BLaER1 treated with 17β-estradiol and CSF1 and Interleukin-3, amounts not matched to agents 10 nM and 100 nM (cell line): ENCODE measurements at regions not wholly inside any gene's neighbourhood (a gene's known extent, or its start where the extent isn't known, plus 50 kb on each side); places are given as distances from the start of the nearest gene placed in this dataset.
A peak's percentile ranks its signal among the peaks of the same experiment; 100 is the strongest.

Source experiments
- H3K27ac ChIP-seq, 11 experiments: shearing (Covaris generic); formaldehyde crosslinking; 2 replicates each; pipeline ENCODE4 v1.8.1; 2022
- H3K27me3 ChIP-seq, 11 experiments: shearing (Covaris generic); formaldehyde crosslinking; 2 replicates each; pipeline ENCODE4 v1.8.1; 2022
- H3K36me3 ChIP-seq, 11 experiments: shearing (Covaris generic); formaldehyde crosslinking; 2 replicates each; pipeline ENCODE4 v1.8.1; 2022
- H3K4me1 ChIP-seq, 10 experiments: shearing (Covaris generic); formaldehyde crosslinking; 2 replicates each; pipeline ENCODE4 v1.8.1; 2022
- H3K4me2 ChIP-seq, 11 experiments: shearing (Covaris generic); formaldehyde crosslinking; 2 replicates each; pipeline ENCODE4 v1.8.1; 2022
- H3K4me3 ChIP-seq, 10 experiments: shearing (Covaris generic); formaldehyde crosslinking; 2 replicates each; pipeline ENCODE4 v1.8.1; 2022
- H3K9ac ChIP-seq, 11 experiments: shearing (Covaris generic); formaldehyde crosslinking; 2 replicates each; pipeline ENCODE4 v1.8.1; 2022
- H3K9me3 ChIP-seq, 11 experiments: shearing (Covaris generic); formaldehyde crosslinking; replicated peaks in 1 of 11; 2 replicates each; pipeline ENCODE4 v1.8.1; 2022
- H4K20me1 ChIP-seq, 11 experiments: shearing (Covaris generic); formaldehyde crosslinking; 2 replicates each; pipeline ENCODE4 v1.8.1; 2022
- Cebpa-rat ChIP-seq, 11 experiments: shearing (Covaris generic); IDR thresholded peaks; 2 replicates each; pipeline ENCODE4 v1.8.1; 2022

GRCh38 chrX:109270580-109271484 is 211.1 kb downstream of the GUCY2F start:
- no peak overlapping the region for H3K27ac ChIP-seq
- H3K4me2 ChIP-seq, result peak overlapping the region in 4 of 11 experiments; percentile 12 to 25 (median 20); a peak in 6 of 22 replicates
- peaks cover 0 to 8% (median 4%) of the 10 kb centered on the region in 10 experiments; a peak in 8 of 20 replicates for H3K4me1 ChIP-seq
- H3K36me3 ChIP-seq, result no peaks in the 10 kb centered on the region
- H3K27me3 ChIP-seq, result peaks cover 58 to 100% (median 96%) of the 10 kb centered on the region in 11 experiments
- H3K4me3 ChIP-seq, result no peak overlapping the region
- TF ChIP-seq Cebpa-rat (IDR thresholded peaks at IDR 0.05), result no peak
- H3K9ac ChIP-seq, result no peak overlapping the region
- no peaks in the 10 kb centered on the region for H3K9me3 ChIP-seq
- peaks cover 0 to 16% (median 0%) of the 10 kb centered on the region in 11 experiments; a peak in 5 of 22 replicates for H4K20me1 ChIP-seq

DNA sequence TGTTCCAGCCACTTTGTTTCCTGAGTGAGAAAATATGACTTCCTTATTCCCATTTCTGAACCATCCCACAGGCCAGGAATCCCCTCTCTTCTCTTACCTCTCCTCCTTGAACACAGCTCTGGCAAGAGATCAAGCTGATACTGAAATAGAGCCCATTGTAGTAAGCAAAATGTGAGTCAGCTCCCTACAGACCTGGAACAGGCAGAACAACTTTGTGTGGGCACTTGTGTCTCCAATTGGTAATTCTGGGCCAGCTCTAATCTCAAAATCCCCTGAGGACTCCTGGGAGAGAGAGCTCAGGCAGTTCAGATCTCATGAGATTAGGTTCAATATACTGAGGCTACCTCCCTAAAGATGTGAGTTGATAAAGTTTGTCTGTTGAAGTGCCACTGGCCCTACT is 213.5 kb downstream of the GUCY2F start:
- Histone ChIP-seq H3K36me3 (no peaks in the 10 kb centered on the region), H3K4me1 (peaks cover 0 to 8% (median 4%) of the 10 kb centered on the region in 10 experiments; a peak in 8 of 20 replicates), H3K27ac (no peak overlapping the region), H3K9me3 (peaks cover 0 to 16% (median 5%) of the 10 kb centered on the region in 11 experiments; a peak in 10 of 22 replicates), H3K27me3 (peaks cover 35 to 100% (median 85%) of the 10 kb centered on the region in 11 experiments), H3K4me2 (no peak overlapping the region), H3K9ac (no peak overlapping the region), H4K20me1 (peaks cover 0 to 16% (median 0%) of the 10 kb centered on the region in 11 experiments; a peak in 2 of 22 replicates), H3K4me3 (no peak overlapping the region)
- no peak for TF ChIP-seq Cebpa-rat (IDR thresholded peaks at IDR 0.05)

DNA sequence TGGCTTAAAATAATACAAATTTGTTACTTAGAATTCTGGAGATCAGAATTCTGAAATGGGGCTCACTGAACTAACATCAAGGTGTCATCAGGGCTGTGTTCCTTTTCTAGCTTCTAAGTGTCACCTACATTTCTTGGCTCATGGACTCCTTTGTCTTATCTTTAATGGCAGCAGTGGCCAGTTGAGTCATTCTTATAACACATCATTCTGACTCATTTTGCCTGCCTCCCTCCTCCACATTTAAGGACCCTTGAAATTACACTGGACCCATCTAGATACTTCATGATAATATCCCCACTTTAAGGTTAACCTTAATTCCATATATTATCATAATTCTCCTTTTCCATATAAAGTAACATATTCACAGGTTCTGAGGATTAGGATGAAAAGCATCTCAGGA is 215.9 kb downstream of the GUCY2F start:
- Histone ChIP-seq H3K27ac (no peak overlapping the region), H3K9ac (no peak overlapping the region), H4K20me1 (peaks cover 0 to 10% (median 0%) of the 10 kb centered on the region in 11 experiments; a peak in 1 of 22 replicates), H3K36me3 (no peaks in the 10 kb centered on the region), H3K4me2 (no peak overlapping the region), H3K4me1 (peaks cover 0 to 8% (median 1%) of the 10 kb centered on the region in 10 experiments; a peak in 8 of 20 replicates), H3K4me3 (no peak overlapping the region), H3K27me3 (peaks cover 17 to 99% (median 77%) of the 10 kb centered on the region in 11 experiments; a peak in 21 of 22 replicates), H3K9me3 (peaks cover 0 to 28% (median 8%) of the 10 kb centered on the region in 11 experiments; a peak in 10 of 22 replicates)
- no peak for TF ChIP-seq Cebpa-rat (IDR thresholded peaks at IDR 0.05)

DNA sequence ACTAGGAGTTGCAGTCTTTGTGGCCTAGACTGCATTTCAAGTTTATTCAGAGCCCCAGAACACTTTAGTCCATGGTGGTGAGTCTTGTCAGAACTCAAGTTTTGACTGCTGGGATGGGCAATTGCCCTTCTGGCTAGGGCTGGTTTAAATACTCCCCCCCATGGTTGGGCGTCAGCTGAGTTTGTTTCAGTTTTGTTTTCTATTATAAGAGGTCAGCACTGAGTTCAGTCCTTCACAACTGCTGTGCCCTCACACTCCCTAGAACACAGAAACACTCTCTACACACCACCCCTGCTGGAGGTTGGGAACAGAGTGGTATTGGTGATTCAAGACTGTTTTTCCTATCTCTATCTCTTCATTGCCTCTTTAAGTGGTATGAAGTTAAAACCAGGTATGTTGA is 217.0 kb downstream of the GUCY2F start:
- Histone ChIP-seq H4K20me1 (0 out of 22 replicates have a peak, but pooled peaks cover 0 to 1% (median 0%) of the 10 kb centered on the region in 11 experiments), H3K27me3 (peaks cover 21 to 95% (median 77%) of the 10 kb centered on the region in 11 experiments; a peak in 21 of 22 replicates), H3K4me1 (no peaks in the 10 kb centered on the region), H3K4me3 (no peak overlapping the region), H3K9ac (no peak overlapping the region), H3K9me3 (peaks cover 0 to 28% (median 8%) of the 10 kb centered on the region in 11 experiments; a peak in 10 of 22 replicates), H3K4me2 (no peak overlapping the region), H3K36me3 (no peaks in the 10 kb centered on the region), H3K27ac (no peak overlapping the region)
- no peak for TF ChIP-seq Cebpa-rat (IDR thresholded peaks at IDR 0.05)

GRCh38 chrX:109261279-109261678 is 220.6 kb downstream of the GUCY2F start:
- no peak overlapping the region for H3K4me3 ChIP-seq
- no peak overlapping the region for H3K4me2 ChIP-seq

GRCh38 chrX:109252789-109253188 is 229.1 kb downstream of the GUCY2F start:
- Histone ChIP-seq H3K4me1 (no peaks in the 10 kb centered on the region), H3K4me2 (no peak overlapping the region), H3K9me3 (peaks cover 24 to 53% (median 32%) of the 10 kb centered on the region in 11 experiments), H4K20me1 (no peaks in the 10 kb centered on the region), H3K9ac (no peak overlapping the region), H3K27me3 (peaks cover 6 to 62% (median 27%) of the 10 kb centered on the region in 11 experiments; a peak in 20 of 22 replicates), H3K36me3 (no peaks in the 10 kb centered on the region), H3K27ac (no peak overlapping the region), H3K4me3 (no peak overlapping the region)
- TF ChIP-seq Cebpa-rat (IDR thresholded peaks at IDR 0.05), result no peak

More at GRCh38 chrX:109261279-109261678, 220.6 kb downstream of the GUCY2F start:
- no peaks in the 10 kb centered on the region for H3K36me3 ChIP-seq
- no peak for TF ChIP-seq Cebpa-rat (IDR thresholded peaks at IDR 0.05)
- H3K4me1 ChIP-seq, result no peaks in the 10 kb centered on the region
- H4K20me1 ChIP-seq, result no peaks in the 10 kb centered on the region
- no peak overlapping the region for H3K9ac ChIP-seq
- H3K27ac ChIP-seq, result no peak overlapping the region
- H3K27me3 ChIP-seq, result peaks cover 27 to 82% (median 66%) of the 10 kb centered on the region in 11 experiments
- peaks cover 0 to 28% (median 8%) of the 10 kb centered on the region in 11 experiments; a peak in 10 of 22 replicates for H3K9me3 ChIP-seq

DNA sequence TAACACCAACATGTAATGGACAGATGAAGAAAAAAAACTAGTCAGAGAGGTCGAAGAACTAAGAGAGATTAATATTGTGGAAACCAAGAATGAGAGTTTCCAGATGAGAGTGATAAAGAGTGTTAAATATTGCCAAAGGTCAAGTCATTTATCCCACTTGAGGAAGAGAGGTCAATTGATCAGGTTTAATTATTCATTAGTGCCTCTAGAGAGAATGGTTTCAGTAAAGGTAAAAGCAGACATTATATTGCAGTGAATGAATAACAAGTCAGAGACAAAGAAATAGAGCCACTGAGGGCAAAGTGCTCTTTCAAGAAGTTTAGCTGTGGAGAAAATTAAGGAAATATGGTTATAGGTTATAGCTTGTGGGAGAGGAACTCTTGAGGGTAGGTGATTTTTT is 263.1 kb downstream of the GUCY2F start:
- Histone ChIP-seq H3K9me3 (peaks cover 0 to 7% (median 0%) of the 10 kb centered on the region in 11 experiments; a peak in 6 of 22 replicates), H3K4me3 (no peak overlapping the region), H3K4me2 (no peak overlapping the region), H3K36me3 (no peaks in the 10 kb centered on the region), H4K20me1 (no peaks in the 10 kb centered on the region; a peak in 1 of 22 replicates), H3K27me3 (peaks cover 56 to 90% (median 78%) of the 10 kb centered on the region in 11 experiments; a peak in 21 of 22 replicates), H3K4me1 (no peaks in the 10 kb centered on the region), H3K9ac (no peak overlapping the region), H3K27ac (no peak overlapping the region)
- TF ChIP-seq Cebpa-rat (IDR thresholded peaks at IDR 0.05), result no peak

- no peaks in the 10 kb centered on the region for H4K20me1 ChIP-seq
- H3K4me3 ChIP-seq, result no peak overlapping the region
- no peak overlapping the region for H3K27ac ChIP-seq
- peaks cover 8 to 68% (median 56%) of the 10 kb centered on the region in 11 experiments; a peak in 21 of 22 replicates for H3K27me3 ChIP-seq
- H3K36me3 ChIP-seq, result no peaks in the 10 kb centered on the region
- H3K9me3 ChIP-seq, result peaks cover 3 to 35% (median 8%) of the 10 kb centered on the region in 11 experiments; a peak in 15 of 22 replicates
- no peak for TF ChIP-seq Cebpa-rat (IDR thresholded peaks at IDR 0.05)
- H3K4me2 ChIP-seq, result no peak overlapping the region
- H3K9ac ChIP-seq, result no peak overlapping the region
- no peaks in the 10 kb centered on the region for H3K4me1 ChIP-seq
Measured at GRCh38 chrX:109199726-109200125, 282.2 kb downstream of the GUCY2F start.

DNA sequence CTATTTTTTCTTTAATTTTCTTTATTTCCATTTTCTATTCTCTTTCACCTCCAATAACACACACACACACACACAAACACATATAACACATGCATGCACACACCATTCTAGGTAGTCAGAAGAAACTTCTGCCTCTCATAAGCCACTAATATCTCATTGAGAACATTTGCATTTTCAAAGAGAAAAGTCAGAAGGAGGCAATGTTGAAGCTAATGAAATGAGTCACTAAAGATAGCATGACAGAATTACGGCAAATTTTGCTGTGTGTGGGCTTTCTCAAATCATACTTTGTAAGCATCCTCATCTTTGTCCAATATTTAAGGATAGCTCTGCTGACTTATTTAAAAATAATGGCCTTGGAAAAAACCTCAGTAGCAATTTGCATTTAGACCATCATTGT is 291.3 kb downstream of the GUCY2F start:
- no peaks in the 10 kb centered on the region for H4K20me1 ChIP-seq
- H3K9ac ChIP-seq, result no peak overlapping the region
- TF ChIP-seq Cebpa-rat (IDR thresholded peaks at IDR 0.05), result no peak
- H3K27ac ChIP-seq, result no peak overlapping the region
- H3K4me3 ChIP-seq, result no peak overlapping the region
- no peaks in the 10 kb centered on the region for H3K4me1 ChIP-seq
- no peaks in the 10 kb centered on the region for H3K36me3 ChIP-seq
- peaks cover 0 to 9% (median 0%) of the 10 kb centered on the region in 11 experiments; a peak in 4 of 22 replicates for H3K9me3 ChIP-seq
- H3K4me2 ChIP-seq, result no peak overlapping the region
- peaks cover 73 to 100% (median 99%) of the 10 kb centered on the region in 11 experiments for H3K27me3 ChIP-seq
